ENCODE measurements at regions not wholly inside any gene's neighbourhood (a gene's known extent, or its start where the extent isn't known, plus 50 kb on each side); places are given as distances from the start of the nearest gene placed in this dataset.
A peak's percentile ranks its signal among the peaks of the same experiment; 100 is the strongest.

DNA sequence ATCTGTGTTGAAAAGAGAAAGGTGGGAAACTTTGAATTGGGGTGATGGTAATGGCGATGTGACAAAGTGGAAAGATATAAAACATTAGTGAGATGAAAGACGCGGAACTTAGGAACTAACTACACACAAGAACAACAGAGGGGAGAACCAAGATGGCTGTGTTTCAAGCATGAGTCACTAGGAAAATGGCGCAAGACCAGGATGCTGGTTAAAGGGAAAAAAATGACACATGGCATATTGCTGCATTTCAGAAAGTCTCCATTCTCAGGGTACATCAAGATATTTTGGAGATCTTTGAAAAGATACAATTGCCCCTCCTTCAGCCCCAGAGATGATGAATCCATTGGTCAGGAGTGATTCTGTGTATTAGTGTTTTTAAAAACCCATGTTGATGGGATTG is 164.4 kb downstream of the FBXO8 start:
- DNase-seq (ENCODE audit: low read depth in 1 of 2, low spot score in 1 of 2) = peak; percentile 18 to 38
- no peak overlapping the region for H3K27ac ChIP-seq (replicated peaks)
- peaks cover 4% of the 10 kb centered on the region for H3K27me3 ChIP-seq (ENCODE audit: insufficient read depth, poor library complexity, severe bottlenecking)
- TF ChIP-seq POLR2AphosphoS5 (IDR thresholded peaks at IDR 0.05; ENCODE audit: low read depth) (no peak), SPI1 (IDR thresholded peaks at IDR 0.05; ENCODE audit: borderline replicate concordance, low read depth) (no peak), GABPA (IDR thresholded peaks at IDR 0.05; ENCODE audit: low read depth) (no peak)
- TF ChIP-seq, protein P1, sequence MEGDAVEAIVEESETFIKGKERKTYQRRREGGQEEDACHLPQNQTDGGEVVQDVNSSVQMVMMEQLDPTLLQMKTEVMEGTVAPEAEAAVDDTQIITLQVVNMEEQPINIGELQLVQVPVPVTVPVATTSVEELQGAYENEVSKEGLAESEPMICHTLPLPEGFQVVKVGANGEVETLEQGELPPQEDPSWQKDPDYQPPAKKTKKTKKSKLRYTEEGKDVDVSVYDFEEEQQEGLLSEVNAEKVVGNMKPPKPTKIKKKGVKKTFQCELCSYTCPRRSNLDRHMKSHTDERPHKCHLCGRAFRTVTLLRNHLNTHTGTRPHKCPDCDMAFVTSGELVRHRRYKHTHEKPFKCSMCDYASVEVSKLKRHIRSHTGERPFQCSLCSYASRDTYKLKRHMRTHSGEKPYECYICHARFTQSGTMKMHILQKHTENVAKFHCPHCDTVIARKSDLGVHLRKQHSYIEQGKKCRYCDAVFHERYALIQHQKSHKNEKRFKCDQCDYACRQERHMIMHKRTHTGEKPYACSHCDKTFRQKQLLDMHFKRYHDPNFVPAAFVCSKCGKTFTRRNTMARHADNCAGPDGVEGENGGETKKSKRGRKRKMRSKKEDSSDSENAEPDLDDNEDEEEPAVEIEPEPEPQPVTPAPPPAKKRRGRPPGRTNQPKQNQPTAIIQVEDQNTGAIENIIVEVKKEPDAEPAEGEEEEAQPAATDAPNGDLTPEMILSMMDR (IDR thresholded peaks at IDR 0.05; ENCODE audit: insufficient read depth, low read length) = no peak
- TF ChIP-seq, protein P2, sequence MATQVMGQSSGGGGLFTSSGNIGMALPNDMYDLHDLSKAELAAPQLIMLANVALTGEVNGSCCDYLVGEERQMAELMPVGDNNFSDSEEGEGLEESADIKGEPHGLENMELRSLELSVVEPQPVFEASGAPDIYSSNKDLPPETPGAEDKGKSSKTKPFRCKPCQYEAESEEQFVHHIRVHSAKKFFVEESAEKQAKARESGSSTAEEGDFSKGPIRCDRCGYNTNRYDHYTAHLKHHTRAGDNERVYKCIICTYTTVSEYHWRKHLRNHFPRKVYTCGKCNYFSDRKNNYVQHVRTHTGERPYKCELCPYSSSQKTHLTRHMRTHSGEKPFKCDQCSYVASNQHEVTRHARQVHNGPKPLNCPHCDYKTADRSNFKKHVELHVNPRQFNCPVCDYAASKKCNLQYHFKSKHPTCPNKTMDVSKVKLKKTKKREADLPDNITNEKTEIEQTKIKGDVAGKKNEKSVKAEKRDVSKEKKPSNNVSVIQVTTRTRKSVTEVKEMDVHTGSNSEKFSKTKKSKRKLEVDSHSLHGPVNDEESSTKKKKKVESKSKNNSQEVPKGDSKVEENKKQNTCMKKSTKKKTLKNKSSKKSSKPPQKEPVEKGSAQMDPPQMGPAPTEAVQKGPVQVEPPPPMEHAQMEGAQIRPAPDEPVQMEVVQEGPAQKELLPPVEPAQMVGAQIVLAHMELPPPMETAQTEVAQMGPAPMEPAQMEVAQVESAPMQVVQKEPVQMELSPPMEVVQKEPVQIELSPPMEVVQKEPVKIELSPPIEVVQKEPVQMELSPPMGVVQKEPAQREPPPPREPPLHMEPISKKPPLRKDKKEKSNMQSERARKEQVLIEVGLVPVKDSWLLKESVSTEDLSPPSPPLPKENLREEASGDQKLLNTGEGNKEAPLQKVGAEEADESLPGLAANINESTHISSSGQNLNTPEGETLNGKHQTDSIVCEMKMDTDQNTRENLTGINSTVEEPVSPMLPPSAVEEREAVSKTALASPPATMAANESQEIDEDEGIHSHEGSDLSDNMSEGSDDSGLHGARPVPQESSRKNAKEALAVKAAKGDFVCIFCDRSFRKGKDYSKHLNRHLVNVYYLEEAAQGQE (IDR thresholded peaks at IDR 0.05; ENCODE audit: insufficient replicate concordance, low read depth) = no peak
- H3K4me3 ChIP-seq (replicated peaks; ENCODE audit: insufficient read depth, low read length) = no peak overlapping the region

DNA sequence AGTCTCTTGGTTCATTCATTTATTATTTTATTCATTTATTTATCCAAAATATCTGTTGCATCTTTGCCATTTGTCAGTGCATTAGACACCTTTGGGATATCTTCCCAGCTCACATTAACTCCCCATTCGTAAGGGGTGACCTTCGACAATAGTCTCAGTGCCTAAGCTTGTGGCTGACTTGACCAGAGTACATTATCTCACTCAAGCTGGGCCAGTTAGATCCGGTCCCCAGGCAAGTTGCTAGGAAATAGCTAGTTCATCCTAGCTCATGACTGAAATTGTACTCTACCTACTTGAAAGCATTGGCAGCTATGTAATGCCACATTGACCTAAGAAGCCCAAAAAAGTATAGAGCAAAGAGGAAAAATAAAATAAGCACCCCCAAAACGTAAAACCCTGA is 165.3 kb downstream of the FBXO8 start:
- Histone ChIP-seq H3K4me3 (replicated peaks; ENCODE audit: insufficient read depth, low read length) (no peak overlapping the region), H3K27ac (replicated peaks) (no peak overlapping the region), H3K27me3 (ENCODE audit: insufficient read depth, poor library complexity, severe bottlenecking) (peaks cover 2% of the 10 kb centered on the region)
- no peak for DNase-seq (ENCODE audit: low read depth in 1 of 2, low spot score in 1 of 2)
- no peak for TF ChIP-seq GABPA (IDR thresholded peaks at IDR 0.05; ENCODE audit: low read depth)
- TF ChIP-seq SPI1 (IDR thresholded peaks at IDR 0.05; ENCODE audit: borderline replicate concordance, low read depth) = no peak
- TF ChIP-seq POLR2AphosphoS5 (IDR thresholded peaks at IDR 0.05; ENCODE audit: low read depth) = no peak
- TF ChIP-seq, protein P2 (IDR thresholded peaks at IDR 0.05; ENCODE audit: insufficient replicate concordance, low read depth) = no peak
- TF ChIP-seq, protein P1 (IDR thresholded peaks at IDR 0.05; ENCODE audit: insufficient read depth, low read length) = no peak

DNA sequence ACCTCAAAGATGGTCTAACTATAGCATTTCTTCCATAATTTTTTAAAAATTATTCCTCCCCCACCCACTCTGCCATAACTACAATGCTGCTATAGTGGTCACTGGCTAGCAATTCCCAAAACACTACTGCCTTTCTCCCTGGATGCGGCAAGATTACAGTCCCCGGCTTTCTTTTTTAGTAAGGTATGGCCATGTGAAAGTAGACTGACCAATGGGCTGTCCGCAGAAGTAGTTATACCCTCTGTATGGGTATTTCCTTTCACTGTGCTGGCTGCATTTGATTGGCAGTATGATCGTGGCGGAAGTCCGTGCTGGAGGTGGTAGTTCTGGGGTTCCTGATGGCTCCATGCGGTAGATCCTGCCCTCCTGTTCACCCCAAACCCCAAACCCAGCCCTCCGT is 166.0 kb downstream of the FBXO8 start:
- Histone ChIP-seq H3K27me3 (ENCODE audit: insufficient read depth, poor library complexity, severe bottlenecking) (no peaks in the 10 kb centered on the region), H3K27ac (replicated peaks) (no peak overlapping the region), H3K4me3 (replicated peaks; ENCODE audit: insufficient read depth, low read length) (no peak overlapping the region)
- TF ChIP-seq SPI1 (IDR thresholded peaks at IDR 0.05; ENCODE audit: borderline replicate concordance, low read depth) = no peak
- TF ChIP-seq, protein P1 (IDR thresholded peaks at IDR 0.05; ENCODE audit: insufficient read depth, low read length) = no peak
- TF ChIP-seq, protein P2 (IDR thresholded peaks at IDR 0.05; ENCODE audit: insufficient replicate concordance, low read depth) = no peak
- TF ChIP-seq POLR2AphosphoS5 (IDR thresholded peaks at IDR 0.05; ENCODE audit: low read depth) = no peak
- TF ChIP-seq GABPA (IDR thresholded peaks at IDR 0.05; ENCODE audit: low read depth) = no peak
- DNase-seq (ENCODE audit: low read depth in 1 of 2, low spot score in 1 of 2) = no peak

Data from HL-60 (cell line).